HEK293 (cell line): ENCODE measurements at regions not wholly inside any gene's neighbourhood (a gene's known extent, or its start where the extent isn't known, plus 50 kb on each side); places are given as distances from the start of the nearest gene placed in this dataset.

Experiments
- CTCF ChIA-PET: fragments of 350-600 bp; formaldehyde crosslinking; extraction: SDS; loops from one replicate; lab custom pipeline; 2021; ENCODE audit warnings: antibody characterized with exemption; lab: Yijun Ruan, JAX
- POLR2A ChIA-PET: fragments of 300-600 bp; formaldehyde crosslinking; extraction: SDS; loops from one replicate; lab custom pipeline; 2020; ENCODE audit warnings: antibody characterized with exemption, inconsistent platforms; lab: Yijun Ruan, JAX
- H3K27ac ChIP-seq: fragments of 200-500 bp; sonication (Bioruptor generic); 2 replicates; pipeline ENCODE4 v1.5.1; 2014; ENCODE audit warnings: low read depth, low read length, control low read depth, inconsistent platforms; ENCODE audit errors: extremely low read depth
- H3K36me3 ChIP-seq, 2 experiments: fragments of 200-500 bp in 1 of 2; sonication (Bioruptor generic) in 1 of 2; 1 replicate in 1 of 2; 2 replicates in 1 of 2; pipeline ENCODE4 v1.5.1; 2014 to 2017; ENCODE audit warnings: inconsistent platforms in 2 of 2, low read length in 2 of 2; ENCODE audit not compliant: control insufficient read depth in 2 of 2, insufficient read depth in 1 of 2
- H3K4me1 ChIP-seq: fragments of 200-500 bp; sonication (Bioruptor generic); 2 replicates; pipeline ENCODE4 v1.5.1; 2014; ENCODE audit warnings: mild to moderate bottlenecking, low read length, inconsistent platforms; ENCODE audit not compliant: control insufficient read depth, insufficient read depth
- H3K4me3 ChIP-seq: 2 replicates; pipeline ENCODE4 v1.5.1; 2011; ENCODE audit warnings: low read depth, mild to moderate bottlenecking, control low read depth, low read length, moderate library complexity
- H3K9me3 ChIP-seq: fragments of 200-500 bp; sonication (Bioruptor generic); 2 replicates; pipeline ENCODE4 v1.5.1; 2014; ENCODE audit warnings: low read depth, low read length, inconsistent platforms; ENCODE audit not compliant: control insufficient read depth, insufficient read depth
- ELK4 ChIP-seq: IDR thresholded peaks from 2 replicates; pipeline ENCODE4 v1.6.1; 2011; ENCODE audit warnings: mild to moderate bottlenecking, low read depth, low read length, borderline replicate concordance
- GFI1B ChIP-seq: fragments of 450-650 bp; formaldehyde crosslinking; IDR thresholded peaks from 2 replicates; pipeline ENCODE4 v1.5.1; 2016; ENCODE audit warnings: missing biosample characterization, missing genetic modification characterization
- IKZF3 ChIP-seq: fragments of 450-650 bp; IDR thresholded peaks from 2 replicates; pipeline ENCODE4 v1.5.0; 2018; ENCODE audit warnings: missing biosample characterization, mild to moderate bottlenecking, missing genetic modification characterization, moderate library complexity
- KLF7 ChIP-seq: fragments of 450-650 bp; formaldehyde crosslinking; IDR thresholded peaks from 2 replicates; pipeline ENCODE4 v1.5.1; 2016; ENCODE audit warnings: missing biosample characterization, missing genetic modification characterization, borderline replicate concordance
- KLF8 ChIP-seq: fragments of 450-650 bp; formaldehyde crosslinking; IDR thresholded peaks from 2 replicates; pipeline ENCODE4 v1.5.1; 2016; ENCODE audit warnings: missing biosample characterization, missing genetic modification characterization
- PRDM1 ChIP-seq: fragments of 450-650 bp; formaldehyde crosslinking; IDR thresholded peaks from 2 replicates; pipeline ENCODE4; 2016; ENCODE audit warnings: missing biosample characterization, missing genetic modification characterization
- PRDM6 ChIP-seq: fragments of 450-650 bp; formaldehyde crosslinking; IDR thresholded peaks from 2 replicates; pipeline ENCODE4 v1.5.1; 2017; ENCODE audit warnings: missing biosample characterization, missing genetic modification characterization
- REPIN1 ChIP-seq: fragments of 450-650 bp; formaldehyde crosslinking; IDR thresholded peaks from 2 replicates; pipeline ENCODE4 v1.5.1; 2017; ENCODE audit warnings: missing biosample characterization, missing genetic modification characterization, low read depth
- YY2 ChIP-seq: fragments of 450-650 bp; formaldehyde crosslinking; IDR thresholded peaks from 2 replicates; pipeline ENCODE4 v1.5.1; 2016; ENCODE audit warnings: missing biosample characterization, missing genetic modification characterization
- ZBTB44 ChIP-seq: fragments of 450-650 bp; IDR thresholded peaks from 2 replicates; pipeline ENCODE4 v1.5.1; 2018; ENCODE audit warnings: missing biosample characterization, mild to moderate bottlenecking, missing genetic modification characterization
- ZEB2 ChIP-seq: fragments of 450-650 bp; formaldehyde crosslinking; IDR thresholded peaks from 2 replicates; pipeline ENCODE4 v1.5.1; 2016; ENCODE audit warnings: missing biosample characterization, missing genetic modification characterization
- ZNF10 ChIP-seq: fragments of 450-650 bp; formaldehyde crosslinking; IDR thresholded peaks from 2 replicates; pipeline ENCODE4 v1.5.1; 2017; ENCODE audit warnings: missing biosample characterization, missing genetic modification characterization
- ZNF146 ChIP-seq: fragments of 450-650 bp; formaldehyde crosslinking; IDR thresholded peaks from 2 replicates; pipeline ENCODE4 v1.5.1; 2016; ENCODE audit warnings: missing biosample characterization, missing genetic modification characterization
- ZNF157 ChIP-seq: fragments of 450-650 bp; formaldehyde crosslinking; IDR thresholded peaks from 2 replicates; pipeline ENCODE4 v1.5.1; 2016; ENCODE audit warnings: missing biosample characterization, missing genetic modification characterization
- ZNF292 ChIP-seq: fragments of 450-650 bp; formaldehyde crosslinking; IDR thresholded peaks from 2 replicates; pipeline ENCODE4 v1.5.1; 2016; ENCODE audit warnings: low read depth, missing biosample characterization, missing genetic modification characterization, borderline replicate concordance
- ZNF423 ChIP-seq: fragments of 450-650 bp; formaldehyde crosslinking; IDR thresholded peaks from 2 replicates; pipeline ENCODE4 v1.5.1; 2016; ENCODE audit warnings: missing biosample characterization, missing genetic modification characterization
- ZNF623 ChIP-seq: fragments of 450-650 bp; formaldehyde crosslinking; IDR thresholded peaks from 2 replicates; pipeline ENCODE4 v1.5.1; 2016; ENCODE audit warnings: missing biosample characterization, missing genetic modification characterization
- ZNF626 ChIP-seq: fragments of 450-650 bp; sonication (Bioruptor Pico); formaldehyde crosslinking; IDR thresholded peaks from 2 replicates; pipeline ENCODE4 v1.5.1; 2018; ENCODE audit warnings: missing biosample characterization, missing genetic modification characterization, inconsistent platforms
- ZNF639 ChIP-seq: fragments of 450-650 bp; formaldehyde crosslinking; IDR thresholded peaks from 2 replicates; pipeline ENCODE4 v1.5.1; 2016; ENCODE audit warnings: missing biosample characterization, missing genetic modification characterization
- ZNF645 ChIP-seq: fragments of 450-650 bp; formaldehyde crosslinking; IDR thresholded peaks from 2 replicates; pipeline ENCODE4; 2016; ENCODE audit warnings: missing biosample characterization, missing genetic modification characterization
- ZNF677 ChIP-seq: fragments of 450-650 bp; IDR thresholded peaks from 2 replicates; pipeline ENCODE4 v1.5.0; 2018; ENCODE audit warnings: missing biosample characterization, mild to moderate bottlenecking, missing genetic modification characterization, moderate library complexity
- ZNF792 ChIP-seq: fragments of 450-650 bp; formaldehyde crosslinking; IDR thresholded peaks from 2 replicates; pipeline ENCODE4 v1.5.1; 2016; ENCODE audit warnings: missing biosample characterization, missing genetic modification characterization

- POLR2A ChIA-PET, result no interaction called here
- TF ChIP-seq ZNF639 (tag by site-specific recombination), result no peak
- no peak for TF ChIP-seq GFI1B (tag by site-specific recombination)
- TF ChIP-seq IKZF3 (tag by site-specific recombination), result no peak
- no peak for TF ChIP-seq ZNF792
- CTCF ChIA-PET, result no interaction called here
Observed at GRCh38 chr1:38179483-38179882, 132.9 kb upstream of the POU3F1 start.

GRCh38 chr1:38178216-38178615, 131.6 kb upstream of the POU3F1 start:
- Histone ChIP-seq H3K4me3 (no peak overlapping the region), H3K9me3 (no peaks in the 10 kb centered on the region), H3K36me3 (no peaks in the 10 kb centered on the region), H3K4me1 (no peaks in the 10 kb centered on the region), H3K27ac (no peak overlapping the region)
- CTCF ChIA-PET, result no interaction called here
- POLR2A ChIA-PET, result no interaction called here
- TF ChIP-seq PRDM6 (tag by site-specific recombination) (no peak), ELK4 (no peak), ZEB2 (tag by site-specific recombination) (no peak), ZNF623 (tag by site-specific recombination) (no peak), ZNF157 (tag by site-specific recombination) (no peak), PRDM1 (tag by site-specific recombination) (no peak), ZNF146 (tag by site-specific recombination) (no peak), ZNF423 (no peak), KLF7 (tag by site-specific recombination) (no peak), ZBTB44 (tag by site-specific recombination) (no peak), KLF8 (tag by site-specific recombination) (no peak), ZNF292 (tag by site-specific recombination) (no peak), REPIN1 (tag by site-specific recombination) (no peak), ZNF645 (tag by site-specific recombination) (no peak), ZNF10 (tag by site-specific recombination) (no peak), ZNF626 (no peak), ZNF677 (tag by site-specific recombination) (no peak), YY2 (tag by site-specific recombination) (no peak)

More at GRCh38 chr1:38179483-38179882, 132.9 kb upstream of the POU3F1 start:
- Histone ChIP-seq H3K27ac (no peak overlapping the region), H3K36me3 (no peaks in the 10 kb centered on the region), H3K9me3 (no peaks in the 10 kb centered on the region), H3K4me3 (no peak overlapping the region), H3K4me1 (no peaks in the 10 kb centered on the region)
